GM13977 (cell line): ENCODE measurements at regions not wholly inside any gene's neighbourhood (a gene's known extent, or its start where the extent isn't known, plus 50 kb on each side); places are given as distances from the start of the nearest gene placed in this dataset.

ENCODE experiments used
- DNase-seq: peaks from one replicate; pipeline ENCODE4 v3.0.0; 2012; ENCODE audit warnings: low spot score
- CTCF ChIP-seq: IDR thresholded peaks from 2 replicates; pipeline ENCODE4 v1.5.1; 2012; ENCODE audit warnings: mild to moderate bottlenecking, control low read depth; ENCODE audit not compliant: insufficient read depth; ENCODE audit errors: extremely low read depth, missing control alignments
- in situ Hi-C: fragments of 300-500 bp; cut with MboI; formaldehyde crosslinking; loops from one replicate; pipeline ENCODE4 v1.12.0; 2022; ENCODE audit warnings: low sequenced_read_pairs, low pct_unique_long_range_greater_than_20kb, mixed read lengths, inconsistent platforms; ENCODE audit not compliant: unreplicated experiment

- no peak for DNase-seq
- no peak for TF ChIP-seq CTCF
- in situ Hi-C loops: no loop called here
Measured at GRCh38 chr13:112179995-112180394, 113.0 kb downstream of the SOX1 start.

GRCh38 chr13:112181336-112182067 is 114.6 kb downstream of the SOX1 start:
- in situ Hi-C loops: no loop called here
- TF ChIP-seq CTCF: no peak
- no peak for DNase-seq

DNA sequence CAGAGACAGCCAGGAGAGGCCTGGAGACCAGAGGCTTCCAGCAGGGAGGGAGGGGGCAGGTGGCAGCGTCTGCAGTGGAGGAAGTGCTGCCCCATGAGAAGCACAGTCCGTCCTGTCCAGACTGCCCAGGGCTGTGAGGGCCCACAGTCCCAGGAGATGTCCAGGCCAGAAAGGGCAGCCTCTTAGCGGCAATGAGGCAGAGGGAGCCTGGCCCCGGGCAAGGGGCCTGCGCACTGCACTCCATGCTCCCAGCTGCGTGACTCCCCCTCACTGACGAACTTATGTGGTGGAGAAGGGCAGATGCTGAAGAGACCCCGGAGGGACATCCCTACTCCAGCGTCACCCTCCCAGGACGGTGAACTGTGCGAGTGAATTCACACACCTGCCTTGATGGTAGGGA is 115.3 kb downstream of the SOX1 start:
- no peak for DNase-seq
- no peak for TF ChIP-seq CTCF
- in situ Hi-C loops: no loop called here

- no peak for TF ChIP-seq CTCF
- no peak for DNase-seq
- in situ Hi-C loops: no loop called here
Measured at GRCh38 chr13:112182846-112183531, 116.0 kb downstream of the SOX1 start.

DNA sequence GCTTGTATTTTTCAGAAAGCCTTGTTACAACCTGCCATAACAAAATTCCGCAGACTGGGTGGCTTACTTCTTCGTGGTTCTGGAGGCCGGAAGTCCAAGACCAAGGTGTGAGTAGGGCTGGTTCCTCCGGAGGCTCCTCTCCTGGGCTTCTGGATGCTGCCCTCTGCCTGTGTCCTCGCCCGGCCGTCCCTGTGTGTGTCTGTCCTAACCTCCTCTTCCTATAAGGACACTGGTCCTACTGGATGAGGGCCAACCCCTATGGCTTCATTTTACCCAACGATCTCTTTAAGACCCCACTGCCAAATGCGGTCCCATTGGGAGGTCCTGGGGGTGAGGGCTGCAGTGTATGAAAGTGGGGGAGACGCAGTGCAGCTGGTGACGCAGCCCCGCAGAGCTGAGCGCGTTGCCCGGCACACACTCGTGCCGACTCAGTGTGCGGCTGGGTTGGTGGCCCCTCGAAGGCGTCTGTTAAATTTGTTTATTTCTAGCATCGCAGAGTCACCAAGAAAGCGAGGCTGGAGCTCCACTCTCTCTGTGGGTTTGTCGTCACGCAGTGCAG is 116.7 kb downstream of the SOX1 start:
- TF ChIP-seq CTCF: no peak
- in situ Hi-C loops: no loop called here
- no peak for DNase-seq

DNA sequence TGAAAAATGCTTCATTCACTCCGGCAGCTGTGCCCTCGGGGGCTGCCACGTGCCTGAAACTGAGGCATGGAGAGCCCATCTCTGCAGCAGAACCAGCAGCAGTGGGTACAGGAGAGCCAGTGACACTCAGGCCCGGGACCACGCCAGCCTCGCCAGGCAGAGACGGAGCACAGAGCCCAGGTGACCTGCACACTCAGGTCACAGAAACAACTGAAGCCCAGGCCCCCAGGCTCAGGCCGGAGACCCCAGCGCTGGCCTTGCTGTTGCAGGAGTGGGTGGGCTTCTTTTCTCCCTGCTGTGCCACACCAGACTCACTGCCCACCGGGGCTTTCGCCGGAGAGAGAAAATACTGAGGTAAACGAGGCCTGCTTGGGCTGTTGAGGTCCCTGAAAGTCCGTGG is 117.3 kb downstream of the SOX1 start:
- DNase-seq: no peak
- no peak for TF ChIP-seq CTCF
- in situ Hi-C loops: no loop called here
